ENCODE measurements at regions not wholly inside any gene's neighbourhood (a gene's known extent, or its start where the extent isn't known, plus 50 kb on each side); places are given as distances from the start of the nearest gene placed in this dataset.

- TF ChIP-seq CTCF (IDR thresholded peaks at IDR 0.05) (no peak), POLR2AphosphoS5 (IDR thresholded peaks at IDR 0.05) (no peak)
Measured at GRCh38 chr11:27253224-27253623, 109.8 kb downstream of the CCDC34 start.

Measured in suprapubic skin (tissue), 3 donors.